ENCODE measurements at regions not wholly inside any gene's neighbourhood (a gene's known extent, or its start where the extent isn't known, plus 50 kb on each side); places are given as distances from the start of the nearest gene placed in this dataset.

GRCh38 chr2:187918996-187919821 lies 365.0 kb upstream of the TFPI start:
- no CpG with 5 or more reads among the region's 4 CpGs for WGBS (ENCODE audit: insufficient coverage, insufficient read length)
- H3K4me3 ChIP-seq (ENCODE audit: low read length), result no peak overlapping the region
- H3K27me3 ChIP-seq (ENCODE audit: control insufficient read depth, insufficient read depth, low read length), result no peaks in the 10 kb centered on the region

GRCh38 chr2:187920511-187920910 lies 366.3 kb upstream of the TFPI start:
- DNase-seq (ENCODE audit: low read depth, low spot score), result no peak
- no CpG with 5 or more reads among the region's 1 CpG for WGBS (ENCODE audit: insufficient coverage, insufficient read length)
- no peaks in the 10 kb centered on the region for H3K4me1 ChIP-seq (ENCODE audit: control insufficient read depth, insufficient read depth, low read length)

More at GRCh38 chr2:187918996-187919821, 365.0 kb upstream of the TFPI start:
- H3K27ac ChIP-seq (ENCODE audit: low read length), result no peak overlapping the region
- H3K36me3 ChIP-seq (ENCODE audit: control insufficient read depth, insufficient read depth, low read length), result no peaks in the 10 kb centered on the region
- no peak for DNase-seq (ENCODE audit: low read depth, low spot score)
- H3K4me1 ChIP-seq (ENCODE audit: control insufficient read depth, insufficient read depth, low read length), result no peaks in the 10 kb centered on the region
- no peaks in the 10 kb centered on the region for H3K9me3 ChIP-seq (ENCODE audit: control insufficient read depth, insufficient read depth, low read length)

GRCh38 chr2:187922846-187923245 lies 368.6 kb upstream of the TFPI start:
- H3K4me3 ChIP-seq (ENCODE audit: low read length), result no peak overlapping the region
- WGBS (ENCODE audit: insufficient coverage, insufficient read length), result no CpG with 5 or more reads among the region's 2 CpGs
- H3K9me3 ChIP-seq (ENCODE audit: control insufficient read depth, insufficient read depth, low read length), result no peaks in the 10 kb centered on the region
- H3K27ac ChIP-seq (ENCODE audit: low read length), result no peak overlapping the region
- no peaks in the 10 kb centered on the region for H3K27me3 ChIP-seq (ENCODE audit: control insufficient read depth, insufficient read depth, low read length)
- no peak for DNase-seq (ENCODE audit: low read depth, low spot score)
- H3K36me3 ChIP-seq (ENCODE audit: control insufficient read depth, insufficient read depth, low read length), result no peaks in the 10 kb centered on the region
- no peaks in the 10 kb centered on the region for H3K4me1 ChIP-seq (ENCODE audit: control insufficient read depth, insufficient read depth, low read length)

More at GRCh38 chr2:187920511-187920910, 366.3 kb upstream of the TFPI start:
- H3K36me3 ChIP-seq (ENCODE audit: control insufficient read depth, insufficient read depth, low read length), result no peaks in the 10 kb centered on the region
- H3K27ac ChIP-seq (ENCODE audit: low read length), result no peak overlapping the region
- no peak overlapping the region for H3K4me3 ChIP-seq (ENCODE audit: low read length)
- H3K9me3 ChIP-seq (ENCODE audit: control insufficient read depth, insufficient read depth, low read length), result no peaks in the 10 kb centered on the region
- no peaks in the 10 kb centered on the region for H3K27me3 ChIP-seq (ENCODE audit: control insufficient read depth, insufficient read depth, low read length)

- DNase-seq (ENCODE audit: low read depth, low spot score), result no peak
- H3K9me3 ChIP-seq (ENCODE audit: control insufficient read depth, insufficient read depth, low read length), result no peaks in the 10 kb centered on the region
- H3K27me3 ChIP-seq (ENCODE audit: control insufficient read depth, insufficient read depth, low read length), result no peaks in the 10 kb centered on the region
- no peak overlapping the region for H3K27ac ChIP-seq (ENCODE audit: low read length)
- H3K4me1 ChIP-seq (ENCODE audit: control insufficient read depth, insufficient read depth, low read length), result no peaks in the 10 kb centered on the region
- H3K36me3 ChIP-seq (ENCODE audit: control insufficient read depth, insufficient read depth, low read length), result no peaks in the 10 kb centered on the region
- no peak overlapping the region for H3K4me3 ChIP-seq (ENCODE audit: low read length)
These were observed 367.4 kb upstream of the GULP1 start for GRCh38 chr2:187924293-187924692.

- no peaks in the 10 kb centered on the region for H3K36me3 ChIP-seq (ENCODE audit: control insufficient read depth, insufficient read depth, low read length)
- no CpG with 5 or more reads among the region's 6 CpGs for WGBS (ENCODE audit: insufficient coverage, insufficient read length)
- H3K4me3 ChIP-seq (ENCODE audit: low read length), result no peak overlapping the region
- H3K4me1 ChIP-seq (ENCODE audit: control insufficient read depth, insufficient read depth, low read length), result no peaks in the 10 kb centered on the region; the same call in 1 of the 2 replicates
- no peak overlapping the region for H3K27ac ChIP-seq (ENCODE audit: low read length)
- DNase-seq (ENCODE audit: low read depth, low spot score), result no peak
- no peaks in the 10 kb centered on the region for H3K9me3 ChIP-seq (ENCODE audit: control insufficient read depth, insufficient read depth, low read length)
- H3K27me3 ChIP-seq (ENCODE audit: control insufficient read depth, insufficient read depth, low read length), result no peaks in the 10 kb centered on the region
These were observed 357.4 kb upstream of the GULP1 start for GRCh38 chr2:187934236-187934635.

GRCh38 chr2:187934692-187935091 lies 357.0 kb upstream of the GULP1 start:
- Histone ChIP-seq H3K4me3 (ENCODE audit: low read length) (no peak overlapping the region), H3K4me1 (ENCODE audit: control insufficient read depth, insufficient read depth, low read length) (no peaks in the 10 kb centered on the region; the same call in 1 of the 2 replicates), H3K9me3 (ENCODE audit: control insufficient read depth, insufficient read depth, low read length) (no peaks in the 10 kb centered on the region), H3K36me3 (ENCODE audit: control insufficient read depth, insufficient read depth, low read length) (no peaks in the 10 kb centered on the region), H3K27ac (ENCODE audit: low read length) (no peak overlapping the region), H3K27me3 (ENCODE audit: control insufficient read depth, insufficient read depth, low read length) (no peaks in the 10 kb centered on the region)
- no peak for DNase-seq (ENCODE audit: low read depth, low spot score)
- WGBS (ENCODE audit: insufficient coverage, insufficient read length), result no CpG with 5 or more reads among the region's 4 CpGs

GRCh38 chr2:187935126-187935525 lies 356.5 kb upstream of the GULP1 start:
- no peak for DNase-seq (ENCODE audit: low read depth, low spot score)
- Histone ChIP-seq H3K4me3 (ENCODE audit: low read length) (no peak overlapping the region), H3K27ac (ENCODE audit: low read length) (no peak overlapping the region), H3K36me3 (ENCODE audit: control insufficient read depth, insufficient read depth, low read length) (no peaks in the 10 kb centered on the region), H3K4me1 (ENCODE audit: control insufficient read depth, insufficient read depth, low read length) (no peaks in the 10 kb centered on the region; the same call in 1 of the 2 replicates), H3K27me3 (ENCODE audit: control insufficient read depth, insufficient read depth, low read length) (no peaks in the 10 kb centered on the region), H3K9me3 (ENCODE audit: control insufficient read depth, insufficient read depth, low read length) (no peaks in the 10 kb centered on the region)
- no CpG with 5 or more reads among the region's 6 CpGs for WGBS (ENCODE audit: insufficient coverage, insufficient read length)

- Histone ChIP-seq H3K36me3 (ENCODE audit: control insufficient read depth, insufficient read depth, low read length) (no peaks in the 10 kb centered on the region), H3K9me3 (ENCODE audit: control insufficient read depth, insufficient read depth, low read length) (no peaks in the 10 kb centered on the region), H3K27ac (ENCODE audit: low read length) (no peak overlapping the region), H3K4me1 (ENCODE audit: control insufficient read depth, insufficient read depth, low read length) (no peaks in the 10 kb centered on the region; the same call in 1 of the 2 replicates), H3K4me3 (ENCODE audit: low read length) (no peak overlapping the region), H3K27me3 (ENCODE audit: control insufficient read depth, insufficient read depth, low read length) (no peaks in the 10 kb centered on the region)
- no CpG with 5 or more reads among the region's 2 CpGs for WGBS (ENCODE audit: insufficient coverage, insufficient read length)
- no peak for DNase-seq (ENCODE audit: low read depth, low spot score)
These were observed 355.4 kb upstream of the GULP1 start for GRCh38 chr2:187936228-187936627.

- no peaks in the 10 kb centered on the region for H3K9me3 ChIP-seq (ENCODE audit: control insufficient read depth, insufficient read depth, low read length)
- H3K4me1 ChIP-seq (ENCODE audit: control insufficient read depth, insufficient read depth, low read length), result no peaks in the 10 kb centered on the region; the same call in 1 of the 2 replicates
- H3K4me3 ChIP-seq (ENCODE audit: low read length), result no peak overlapping the region
- H3K27me3 ChIP-seq (ENCODE audit: control insufficient read depth, insufficient read depth, low read length), result no peaks in the 10 kb centered on the region
- DNase-seq (ENCODE audit: low read depth, low spot score), result no peak
- H3K36me3 ChIP-seq (ENCODE audit: control insufficient read depth, insufficient read depth, low read length), result no peaks in the 10 kb centered on the region
- H3K27ac ChIP-seq (ENCODE audit: low read length), result no peak overlapping the region
- no CpG with 5 or more reads among the region's 1 CpG for WGBS (ENCODE audit: insufficient coverage, insufficient read length)
These were observed 352.5 kb upstream of the GULP1 start for GRCh38 chr2:187939180-187939579.

- no peaks in the 10 kb centered on the region for H3K36me3 ChIP-seq (ENCODE audit: control insufficient read depth, insufficient read depth, low read length)
- H3K27me3 ChIP-seq (ENCODE audit: control insufficient read depth, insufficient read depth, low read length), result no peaks in the 10 kb centered on the region
- no peak overlapping the region for H3K4me3 ChIP-seq (ENCODE audit: low read length)
- no peak overlapping the region for H3K27ac ChIP-seq (ENCODE audit: low read length)
- no peaks in the 10 kb centered on the region for H3K4me1 ChIP-seq (ENCODE audit: control insufficient read depth, insufficient read depth, low read length)
- no peaks in the 10 kb centered on the region for H3K9me3 ChIP-seq (ENCODE audit: control insufficient read depth, insufficient read depth, low read length)
- no peak for DNase-seq (ENCODE audit: low read depth, low spot score)
These were observed 348.8 kb upstream of the GULP1 start for GRCh38 chr2:187942876-187943275.

GRCh38 chr2:187943772-187944369 lies 347.8 kb upstream of the GULP1 start:
- Histone ChIP-seq H3K4me1 (ENCODE audit: control insufficient read depth, insufficient read depth, low read length) (no peaks in the 10 kb centered on the region), H3K9me3 (ENCODE audit: control insufficient read depth, insufficient read depth, low read length) (no peaks in the 10 kb centered on the region), H3K27me3 (ENCODE audit: control insufficient read depth, insufficient read depth, low read length) (no peaks in the 10 kb centered on the region), H3K4me3 (ENCODE audit: low read length) (no peak overlapping the region), H3K36me3 (ENCODE audit: control insufficient read depth, insufficient read depth, low read length) (no peaks in the 10 kb centered on the region), H3K27ac (ENCODE audit: low read length) (no peak overlapping the region)
- no CpG with 5 or more reads among the region's 6 CpGs for WGBS (ENCODE audit: insufficient coverage, insufficient read length)
- DNase-seq (ENCODE audit: low read depth, low spot score), result no peak
